Gastrocnemius medialis (tissue), 4 donors: ENCODE measurements at regions not wholly inside any gene's neighbourhood (a gene's known extent, or its start where the extent isn't known, plus 50 kb on each side); places are given as distances from the start of the nearest gene placed in this dataset.

Experiments used
- ATAC-seq, 2 donors: fragments of 150-250 bp; one replicate each; pipeline ENCODE4 v1.9.1; 2016
- DNase-seq, 2 donors: peaks; one replicate each; pipeline ENCODE4 v3.0.0-alpha.2; 2019
- H3K27ac ChIP-seq, 4 donors: fragments of 200-600 bp; sonication (generic); 1 replicate in 1 of 4; 2 replicates in 3 of 4; pipeline ENCODE4 v1.5.1; 2016 to 2018; ENCODE audit warnings: mild to moderate bottlenecking in 2 of 4, moderate library complexity in 1 of 4
- H3K27me3 ChIP-seq, 3 donors: fragments of 200-600 bp; sonication (generic) in 2 of 3; 1 replicate in 1 of 3; 2 replicates in 2 of 3; pipeline versions ENCODE4 v1.5.1 to v1.6.0; 2016 to 2019; ENCODE audit warnings: mild to moderate bottlenecking in 1 of 3, moderate library complexity in 1 of 3
- H3K36me3 ChIP-seq, 2 donors: fragments of 200-600 bp; sonication (generic) in 1 of 2; one replicate each; pipeline ENCODE4 v1.5.1; 2017 to 2018
- H3K4me1 ChIP-seq, 2 donors: fragments of 200-600 bp; sonication (generic) in 1 of 2; one replicate each; pipeline ENCODE4 v1.5.1; 2016 to 2017; ENCODE audit warnings: mild to moderate bottlenecking in 2 of 2
- H3K4me3 ChIP-seq, 4 donors: fragments of 200-600 bp; sonication (generic) in 3 of 4; 1 replicate in 1 of 4; 2 replicates in 3 of 4; pipeline ENCODE4 v1.5.1; 2016 to 2019; ENCODE audit warnings: mild to moderate bottlenecking in 2 of 4
- H3K9me3 ChIP-seq, 3 donors: fragments of 200-600 bp; sonication (generic) in 2 of 3; 1 replicate in 1 of 3; 2 replicates in 2 of 3; pipeline ENCODE4 v1.5.1; 2016 to 2019
- CTCF ChIP-seq, 5 experiments: fragments of 450-650 bp in 3 of 5; fragments of 200-600 bp in 2 of 5; sonication (generic) in 2 of 5; IDR thresholded peaks in 4 of 5; conservative IDR thresholded peaks in 1 of 5; 1 replicate in 4 of 5; 2 replicates in 1 of 5; pipeline ENCODE4 v1.5.1; 2016 to 2019; ENCODE audit warnings: antibody characterized with exemption in 5 of 5, mild to moderate bottlenecking in 3 of 5, moderate library complexity in 3 of 5
- POLR2A ChIP-seq, 2 donors: fragments of 450-650 bp; IDR thresholded peaks; one replicate each; pipeline ENCODE4 v1.6.1; 2017; ENCODE audit warnings: antibody characterized with exemption in 2 of 2, mild to moderate bottlenecking in 2 of 2, moderate library complexity in 2 of 2
- in situ Hi-C, 4 donors: fragments of 200-750 bp; cut with MboI; loops; one replicate each; pipeline versions ENCODE4 v1.15.0 to v1.8.0; 2017; ENCODE audit warnings: low sequenced_read_pairs in 4 of 4
- intact Hi-C: fragments of 100-400 bp; cut with DNase I; formaldehyde crosslinking; loops from one replicate; pipeline ENCODE4 v1.15.1; 2023; ENCODE audit warnings: low total_unique reads

GRCh38 chr3:34925851-34926250 is 713.5 kb upstream of the ARPP21 start:
- no peak overlapping the region for H3K27ac ChIP-seq
- no peaks in the 10 kb centered on the region for H3K9me3 ChIP-seq
- DNase-seq, result no peak
- H3K4me3 ChIP-seq, result no peak overlapping the region
- in situ Hi-C loops (no loop called here), intact Hi-C loops (no loop called here)
- H3K4me1 ChIP-seq, result no peaks in the 10 kb centered on the region
- ATAC-seq, result no peak
- TF ChIP-seq POLR2A (IDR thresholded peaks at IDR 0.05) (no peak), CTCF (IDR thresholded peaks at IDR 0.05 in 4 of 5, conservative IDR thresholded peaks at IDR 0.05 in 1 of 5) (no peak)
- no peaks in the 10 kb centered on the region for H3K36me3 ChIP-seq
- no peaks in the 10 kb centered on the region for H3K27me3 ChIP-seq

DNA sequence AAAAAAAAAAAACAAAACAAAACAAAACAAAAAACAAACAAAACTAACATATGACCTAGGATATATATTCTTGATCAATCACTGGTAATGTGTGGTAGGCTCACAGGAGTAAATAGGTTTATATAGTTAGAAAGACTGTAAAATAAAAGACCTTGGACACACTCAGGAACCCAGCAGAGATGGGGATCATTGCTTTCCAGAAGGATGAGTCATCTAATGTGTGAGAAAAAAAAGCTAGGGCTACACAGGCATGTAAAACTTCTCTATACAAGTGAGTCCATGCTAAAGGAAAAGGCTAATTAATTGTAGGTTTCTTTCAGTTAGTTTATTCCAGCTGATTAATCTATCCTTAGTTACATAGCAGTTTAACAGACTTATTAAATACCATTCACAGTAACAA is 710.3 kb upstream of the ARPP21 start:
- Histone ChIP-seq H3K9me3 (no peaks in the 10 kb centered on the region), H3K36me3 (no peaks in the 10 kb centered on the region), H3K4me1 (no peaks in the 10 kb centered on the region), H3K27ac (no peak overlapping the region), H3K27me3 (no peaks in the 10 kb centered on the region), H3K4me3 (no peak overlapping the region)
- ATAC-seq, result no peak
- in situ Hi-C loops (no loop called here), intact Hi-C loops (no loop called here)
- no peak for DNase-seq
- no peak for TF ChIP-seq POLR2A (IDR thresholded peaks at IDR 0.05)
- no peak for TF ChIP-seq CTCF (IDR thresholded peaks at IDR 0.05 in 4 of 5, conservative IDR thresholded peaks at IDR 0.05 in 1 of 5)

- DNase-seq (no peak), ATAC-seq (no peak)
- no peak overlapping the region for H3K4me3 ChIP-seq
- intact Hi-C loops, result no loop called here
- no peak for TF ChIP-seq POLR2A (IDR thresholded peaks at IDR 0.05)
- no peak for TF ChIP-seq CTCF (IDR thresholded peaks at IDR 0.05 in 4 of 5, conservative IDR thresholded peaks at IDR 0.05 in 1 of 5)
- H3K4me1 ChIP-seq, result no peaks in the 10 kb centered on the region
- no peaks in the 10 kb centered on the region for H3K36me3 ChIP-seq
- no peaks in the 10 kb centered on the region for H3K9me3 ChIP-seq
- in situ Hi-C loops, result no loop called here
- H3K27ac ChIP-seq, result no peak overlapping the region
- no peaks in the 10 kb centered on the region for H3K27me3 ChIP-seq
Observed at GRCh38 chr3:34934660-34935059, 704.7 kb upstream of the ARPP21 start.

- H3K36me3 ChIP-seq, result no peaks in the 10 kb centered on the region
- DNase-seq, result no peak
- H3K27me3 ChIP-seq, result no peaks in the 10 kb centered on the region
- no peaks in the 10 kb centered on the region for H3K4me1 ChIP-seq
- in situ Hi-C loops (no loop called here), intact Hi-C loops (no loop called here)
- no peak overlapping the region for H3K4me3 ChIP-seq
- TF ChIP-seq POLR2A (IDR thresholded peaks at IDR 0.05) (no peak), CTCF (IDR thresholded peaks at IDR 0.05 in 4 of 5, conservative IDR thresholded peaks at IDR 0.05 in 1 of 5) (no peak)
- H3K9me3 ChIP-seq, result no peaks in the 10 kb centered on the region
- no peak for ATAC-seq
- H3K27ac ChIP-seq, result no peak overlapping the region
Observed at GRCh38 chr3:34938784-34939183, 700.5 kb upstream of the ARPP21 start.

- TF ChIP-seq POLR2A (IDR thresholded peaks at IDR 0.05) (no peak), CTCF (IDR thresholded peaks at IDR 0.05 in 4 of 5, conservative IDR thresholded peaks at IDR 0.05 in 1 of 5) (no peak)
- intact Hi-C loops (no loop called here), in situ Hi-C loops (no loop called here)
- ATAC-seq, result no peak
- Histone ChIP-seq H3K4me1 (no peaks in the 10 kb centered on the region), H3K27me3 (no peaks in the 10 kb centered on the region), H3K36me3 (no peaks in the 10 kb centered on the region), H3K4me3 (no peak overlapping the region), H3K9me3 (no peaks in the 10 kb centered on the region), H3K27ac (no peak overlapping the region)
- no peak for DNase-seq
Observed at GRCh38 chr3:34942256-34942655, 697.1 kb upstream of the ARPP21 start.
